GM23338 (cell line): ENCODE measurements at regions not wholly inside any gene's neighbourhood (a gene's known extent, or its start where the extent isn't known, plus 50 kb on each side); places are given as distances from the start of the nearest gene placed in this dataset.

Experiments used
- ATAC-seq: fragments of 200-7000 bp; cut with Tn5 transposase; 3 replicates; pipeline ENCODE4 v1.9.1; 2020
- DNase-seq: peaks from one replicate; pipeline ENCODE4 v3.0.0-alpha.2; 2015; ENCODE audit warnings: low spot score
- H2AFZ ChIP-seq: fragments of 200-600 bp; sonication (generic); 2 replicates; pipeline ENCODE4 v1.8.0; 2016; ENCODE audit warnings: antibody characterized with exemption, mild to moderate bottlenecking, moderate library complexity
- H3F3A ChIP-seq: fragments of 200-600 bp; sonication (generic); replicated peaks from 2 replicates; pipeline ENCODE4 v1.8.0; 2017; ENCODE audit warnings: antibody characterized with exemption, mixed run types, low read depth
- H3K27ac ChIP-seq: fragments of 200-600 bp; sonication (generic); 2 replicates; pipeline ENCODE4 v1.6.1; 2016; ENCODE audit warnings: low read depth
- H3K27me3 ChIP-seq: fragments of 200-600 bp; sonication (generic); 2 replicates; pipeline ENCODE4 v1.8.0; 2016; ENCODE audit warnings: mild to moderate bottlenecking, mixed run types, moderate library complexity; ENCODE audit not compliant: insufficient read depth
- H3K36me3 ChIP-seq: fragments of 200-600 bp; sonication (generic); 2 replicates; pipeline ENCODE4 v1.8.0; 2016; ENCODE audit warnings: mild to moderate bottlenecking; ENCODE audit not compliant: insufficient read depth
- H3K4me1 ChIP-seq: fragments of 200-600 bp; sonication (generic); 2 replicates; pipeline ENCODE4 v1.8.0; 2016; ENCODE audit warnings: mild to moderate bottlenecking, moderate library complexity; ENCODE audit not compliant: insufficient read depth
- H3K4me2 ChIP-seq: fragments of 200-600 bp; sonication (generic); 2 replicates; pipeline ENCODE4 v1.7.1; 2017; ENCODE audit warnings: mixed run types
- H3K4me3 ChIP-seq: fragments of 200-600 bp; sonication (generic); 2 replicates; pipeline ENCODE4 v1.6.1; 2016; ENCODE audit warnings: mixed run types
- H3K79me2 ChIP-seq: fragments of 200-600 bp; sonication (generic); replicated peaks from 2 replicates; pipeline ENCODE4 v1.8.0; 2017; ENCODE audit warnings: mild to moderate bottlenecking; ENCODE audit not compliant: insufficient read depth
- H3K9me2 ChIP-seq: fragments of 200-600 bp; sonication (generic); 2 replicates; pipeline ENCODE4 v1.8.0; 2017; ENCODE audit not compliant: insufficient read depth
- H4K20me1 ChIP-seq: fragments of 200-600 bp; sonication (generic); replicated peaks from 2 replicates; pipeline ENCODE4 v1.8.0; 2017; ENCODE audit warnings: mild to moderate bottlenecking; ENCODE audit not compliant: insufficient read depth
- H3K27ac Mint-ChIP-seq: 2 replicates; pipeline ENCODE4 v1.8.0; 2020; ENCODE audit warnings: inconsistent platforms, mild to moderate bottlenecking, moderate library complexity, mixed read lengths
- H3K27me3 Mint-ChIP-seq: 3 replicates; pipeline ENCODE4 v1.8.0; 2022; ENCODE audit warnings: low read depth, mild to moderate bottlenecking, moderate library complexity, mixed read lengths, inconsistent platforms; ENCODE audit not compliant: insufficient read depth, poor library complexity
- H3K36me3 Mint-ChIP-seq: 3 replicates; pipeline ENCODE4 v1.8.0; 2021; ENCODE audit warnings: low read depth, mild to moderate bottlenecking, inconsistent platforms, moderate library complexity, mixed read lengths
- H3K4me1 Mint-ChIP-seq: 3 replicates; pipeline ENCODE4 v1.8.0; 2020; ENCODE audit warnings: mild to moderate bottlenecking, inconsistent platforms, mixed read lengths
- H3K4me3 Mint-ChIP-seq: 3 replicates; pipeline ENCODE4 v1.8.0; 2021; ENCODE audit warnings: moderate library complexity, mild to moderate bottlenecking, inconsistent platforms, mixed read lengths
- H3K9me3 Mint-ChIP-seq: 3 replicates; pipeline ENCODE4 v1.8.0; 2020; ENCODE audit warnings: moderate library complexity, mild to moderate bottlenecking, inconsistent platforms, mixed read lengths
- CREB1 ChIP-seq: fragments of 250-450 bp; sonication (Bioruptor Pico); IDR thresholded peaks from 2 replicates; pipeline ENCODE4 v1.5.0; 2020; ENCODE audit warnings: low read depth, mild to moderate bottlenecking, moderate library complexity
- ETS1 ChIP-seq: IDR thresholded peaks from 2 replicates; pipeline ENCODE4 v1.6.1; 2016; ENCODE audit warnings: antibody characterized with exemption
- EZH2phosphoT487 ChIP-seq: fragments of 200-600 bp; sonication (generic); IDR thresholded peaks from one replicate; pipeline ENCODE4 v1.8.1; 2018; ENCODE audit warnings: antibody characterized with exemption; ENCODE audit not compliant: unreplicated experiment
- NANOG ChIP-seq: IDR thresholded peaks from 2 replicates; pipeline ENCODE4 v1.6.1; 2016; ENCODE audit warnings: antibody characterized with exemption, borderline replicate concordance
- POLR2AphosphoS5 ChIP-seq: IDR thresholded peaks from 2 replicates; pipeline ENCODE4 v1.6.1; 2016; ENCODE audit warnings: antibody characterized with exemption, low read depth
- STAT1 ChIP-seq: IDR thresholded peaks from one replicate; pipeline ENCODE4 v1.6.1; 2016; ENCODE audit warnings: antibody characterized with exemption; ENCODE audit not compliant: unreplicated experiment
- ZNF114 ChIP-seq: fragments of 250-450 bp; sonication (Bioruptor Pico); IDR thresholded peaks from 2 replicates; pipeline ENCODE4 v1.5.0; 2020; ENCODE audit warnings: mild to moderate bottlenecking, moderate library complexity
- ZNF331 ChIP-seq: fragments of 250-450 bp; sonication (Bioruptor Pico); IDR thresholded peaks from 2 replicates; pipeline ENCODE4 v1.5.0; 2020; ENCODE audit warnings: low read depth, mild to moderate bottlenecking, moderate library complexity
- ZNF462 ChIP-seq: fragments of 250-450 bp; sonication (Bioruptor Pico); IDR thresholded peaks from 2 replicates; pipeline ENCODE4 v1.5.0; 2020; ENCODE audit warnings: mild to moderate bottlenecking, moderate library complexity

- TF ChIP-seq ZNF462 (CRISPR knock-in tag) (no peak), ETS1 (no peak)
These were observed 97.8 kb upstream of the ADGRL2 start (continued) for GRCh38 chr1:81702903-81703302.

GRCh38 chr1:81702079-81702715, 98.5 kb upstream of the ADGRL2 start:
- DNase-seq (no peak), ATAC-seq (no peak)
- no peaks in the 10 kb centered on the region for H3K36me3 Mint-ChIP-seq
- H3K9me3 Mint-ChIP-seq, result no peaks in the 10 kb centered on the region
- Histone ChIP-seq H3K27ac (no peak overlapping the region), H3K4me1 (peaks cover 33% of the 10 kb centered on the region), H3K79me2 (no peaks in the 10 kb centered on the region), H3K4me3 (no peak overlapping the region), H3K9me2 (no peaks in the 10 kb centered on the region; the same call in 1 of the 2 replicates), H3K27me3 (no peaks in the 10 kb centered on the region), H2AFZ (no peak overlapping the region), H3K4me2 (no peak overlapping the region), H4K20me1 (no peaks in the 10 kb centered on the region), H3K36me3 (no peaks in the 10 kb centered on the region), H3F3A (no peaks in the 10 kb centered on the region)
- H3K27me3 Mint-ChIP-seq, result peaks cover 4% of the 10 kb centered on the region
- peaks cover 37% of the 10 kb centered on the region for H3K4me1 Mint-ChIP-seq
- no peak overlapping the region for H3K27ac Mint-ChIP-seq
- H3K4me3 Mint-ChIP-seq, result no peak overlapping the region
- TF ChIP-seq NANOG, result no peak
- no peak for TF ChIP-seq ETS1
- TF ChIP-seq ZNF331 (CRISPR knock-in tag), result no peak
- TF ChIP-seq POLR2AphosphoS5, result no peak
- TF ChIP-seq STAT1, result no peak
- TF ChIP-seq ZNF114, result no peak
- no peak for TF ChIP-seq CREB1 (CRISPR knock-in tag)
- TF ChIP-seq EZH2phosphoT487, result no peak
